HepG2 (cell line): ENCODE measurements at regions not wholly inside any gene's neighbourhood (a gene's known extent, or its start where the extent isn't known, plus 50 kb on each side); places are given as distances from the start of the nearest gene placed in this dataset.

Experiments used
- ARNTL ChIP-seq: sonication (generic); formaldehyde crosslinking; IDR thresholded peaks from 2 replicates; pipeline ENCODE4 v1.4.0; 2020; ENCODE audit warnings: mild to moderate bottlenecking, missing genetic modification reagents
- CBX2 ChIP-seq, 2 experiments: fragments of 200-600 bp in 1 of 2; sonication (generic); formaldehyde crosslinking in 1 of 2; IDR thresholded peaks; 2 replicates each; pipeline versions ENCODE4 v1.7.0 to v1.8.1; 2018 to 2022; ENCODE audit warnings: low read depth in 2 of 2, low read length in 1 of 2, mild to moderate bottlenecking in 1 of 2, missing genetic modification reagents in 1 of 2
- PHF8 ChIP-seq: sonication (generic); formaldehyde crosslinking; IDR thresholded peaks from 2 replicates; pipeline ENCODE4 v1.5.0; 2020; ENCODE audit warnings: missing genetic modification reagents
- ZBTB42 ChIP-seq: sonication (generic); formaldehyde crosslinking; IDR thresholded peaks from 2 replicates; pipeline ENCODE4 v1.5.0; 2020; ENCODE audit warnings: mild to moderate bottlenecking, missing genetic modification reagents
- ZNF777 ChIP-seq: sonication (generic); formaldehyde crosslinking; IDR thresholded peaks from 2 replicates; pipeline ENCODE4 v1.4.0; 2020; ENCODE audit warnings: missing genetic modification reagents
- TF ChIP-seq, protein P1 (sequence below): sonication (generic); formaldehyde crosslinking; IDR thresholded peaks from one replicate; pipeline ENCODE4 v1.5.1; 2020; ENCODE audit warnings: mild to moderate bottlenecking, missing genetic modification reagents; ENCODE audit errors: not compliant biosample characterization
- TF ChIP-seq, protein P2 (sequence below): fragments of 450-650 bp; IDR thresholded peaks from 2 replicates; pipeline ENCODE4 v1.6.1; 2016
- TF ChIP-seq, protein P3 (sequence below): sonication (generic); formaldehyde crosslinking; IDR thresholded peaks from 2 replicates; pipeline ENCODE4 v1.8.0; 2022; ENCODE audit warnings: mild to moderate bottlenecking, missing genetic modification reagents, borderline replicate concordance

DNA sequence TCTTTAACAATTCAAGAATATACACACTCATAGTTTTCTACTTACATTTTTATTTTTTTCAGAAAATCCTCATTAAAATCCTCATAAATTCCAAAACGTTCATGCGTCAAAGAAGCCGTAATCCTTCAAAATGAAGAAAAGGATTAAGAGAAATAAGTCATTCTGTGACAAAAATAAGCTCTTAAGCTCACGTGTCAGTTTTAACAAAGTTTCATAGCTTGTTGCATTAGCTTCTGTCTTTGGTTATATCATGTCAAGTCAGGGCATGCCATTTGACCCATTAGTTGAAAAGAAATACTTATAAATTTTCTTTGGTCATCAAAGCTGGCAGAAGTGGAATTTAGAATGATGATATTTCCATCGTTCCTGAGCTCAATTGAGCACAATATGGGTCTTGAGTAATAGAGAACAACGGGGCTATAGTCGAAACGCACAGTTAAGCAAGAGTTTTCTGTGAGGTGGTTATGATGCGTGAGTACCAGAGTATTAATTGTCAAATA, 185.2 kb upstream of the CTSO start (continued):
- TF ChIP-seq, protein P1, sequence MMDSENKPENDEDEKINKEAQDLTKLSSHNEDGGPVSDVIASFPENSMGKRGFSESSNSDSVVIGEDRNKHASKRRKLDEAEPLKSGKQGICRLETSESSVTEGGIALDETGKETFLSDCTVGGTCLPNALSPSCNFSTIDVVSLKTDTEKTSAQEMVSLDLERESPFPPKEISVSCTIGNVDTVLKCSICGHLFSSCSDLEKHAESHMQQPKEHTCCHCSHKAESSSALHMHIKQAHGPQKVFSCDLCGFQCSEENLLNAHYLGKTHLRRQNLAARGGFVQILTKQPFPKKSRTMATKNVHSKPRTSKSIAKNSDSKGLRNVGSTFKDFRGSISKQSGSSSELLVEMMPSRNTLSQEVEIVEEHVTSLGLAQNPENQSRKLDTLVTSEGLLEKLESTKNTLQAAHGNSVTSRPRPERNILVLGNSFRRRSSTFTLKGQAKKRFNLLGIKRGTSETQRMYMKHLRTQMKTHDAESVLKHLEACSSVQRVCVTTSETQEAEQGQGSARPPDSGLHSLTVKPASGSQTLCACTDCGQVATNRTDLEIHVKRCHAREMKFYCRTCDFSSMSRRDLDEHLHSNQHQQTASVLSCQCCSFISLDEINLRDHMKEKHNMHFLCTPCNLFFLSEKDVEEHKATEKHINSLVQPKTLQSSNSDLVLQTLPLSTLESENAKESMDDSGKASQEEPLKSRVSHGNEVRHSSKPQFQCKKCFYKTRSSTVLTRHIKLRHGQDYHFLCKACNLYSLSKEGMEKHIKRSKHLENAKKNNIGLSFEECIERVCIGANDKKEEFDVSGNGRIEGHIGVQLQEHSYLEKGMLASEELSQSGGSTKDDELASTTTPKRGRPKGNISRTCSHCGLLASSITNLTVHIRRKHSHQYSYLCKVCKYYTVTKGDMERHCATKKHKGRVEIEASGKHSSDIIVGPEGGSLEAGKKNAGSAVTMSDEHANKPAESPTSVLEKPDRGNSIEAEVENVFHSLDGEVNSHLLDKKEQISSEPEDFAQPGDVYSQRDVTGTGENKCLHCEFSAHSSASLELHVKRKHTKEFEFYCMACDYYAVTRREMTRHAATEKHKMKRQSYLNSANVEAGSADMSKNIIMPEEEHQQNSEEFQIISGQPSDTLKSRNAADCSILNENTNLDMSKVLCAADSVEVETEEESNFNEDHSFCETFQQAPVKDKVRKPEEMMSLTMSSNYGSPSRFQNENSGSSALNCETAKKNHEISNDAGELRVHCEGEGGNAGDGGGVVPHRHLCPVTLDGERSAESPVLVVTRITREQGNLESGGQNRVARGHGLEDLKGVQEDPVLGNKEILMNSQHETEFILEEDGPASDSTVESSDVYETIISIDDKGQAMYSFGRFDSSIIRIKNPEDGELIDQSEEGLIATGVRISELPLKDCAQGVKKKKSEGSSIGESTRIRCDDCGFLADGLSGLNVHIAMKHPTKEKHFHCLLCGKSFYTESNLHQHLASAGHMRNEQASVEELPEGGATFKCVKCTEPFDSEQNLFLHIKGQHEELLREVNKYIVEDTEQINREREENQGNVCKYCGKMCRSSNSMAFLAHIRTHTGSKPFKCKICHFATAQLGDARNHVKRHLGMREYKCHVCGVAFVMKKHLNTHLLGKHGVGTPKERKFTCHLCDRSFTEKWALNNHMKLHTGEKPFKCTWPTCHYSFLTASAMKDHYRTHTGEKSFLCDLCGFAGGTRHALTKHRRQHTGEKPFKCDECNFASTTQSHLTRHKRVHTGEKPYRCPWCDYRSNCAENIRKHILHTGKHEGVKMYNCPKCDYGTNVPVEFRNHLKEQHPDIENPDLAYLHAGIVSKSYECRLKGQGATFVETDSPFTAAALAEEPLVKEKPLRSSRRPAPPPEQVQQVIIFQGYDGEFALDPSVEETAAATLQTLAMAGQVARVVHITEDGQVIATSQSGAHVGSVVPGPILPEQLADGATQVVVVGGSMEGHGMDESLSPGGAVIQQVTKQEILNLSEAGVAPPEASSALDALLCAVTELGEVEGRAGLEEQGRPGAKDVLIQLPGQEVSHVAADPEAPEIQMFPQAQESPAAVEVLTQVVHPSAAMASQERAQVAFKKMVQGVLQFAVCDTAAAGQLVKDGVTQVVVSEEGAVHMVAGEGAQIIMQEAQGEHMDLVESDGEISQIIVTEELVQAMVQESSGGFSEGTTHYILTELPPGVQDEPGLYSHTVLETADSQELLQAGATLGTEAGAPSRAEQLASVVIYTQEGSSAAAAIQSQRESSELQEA (CRISPR knock-in tag), result no peak
- TF ChIP-seq ARNTL (no peak), CBX2 (IDR thresholded peaks at IDR 0.05; ENCODE audit: low read depth, low read length) (no peak), CBX2 (CRISPR knock-in tag; IDR thresholded peaks at IDR 0.05; ENCODE audit: low read depth) (no peak), ZBTB42 (no peak), ZNF777 (CRISPR knock-in tag) (no peak), PHF8 (no peak)
- TF ChIP-seq, protein P2, sequence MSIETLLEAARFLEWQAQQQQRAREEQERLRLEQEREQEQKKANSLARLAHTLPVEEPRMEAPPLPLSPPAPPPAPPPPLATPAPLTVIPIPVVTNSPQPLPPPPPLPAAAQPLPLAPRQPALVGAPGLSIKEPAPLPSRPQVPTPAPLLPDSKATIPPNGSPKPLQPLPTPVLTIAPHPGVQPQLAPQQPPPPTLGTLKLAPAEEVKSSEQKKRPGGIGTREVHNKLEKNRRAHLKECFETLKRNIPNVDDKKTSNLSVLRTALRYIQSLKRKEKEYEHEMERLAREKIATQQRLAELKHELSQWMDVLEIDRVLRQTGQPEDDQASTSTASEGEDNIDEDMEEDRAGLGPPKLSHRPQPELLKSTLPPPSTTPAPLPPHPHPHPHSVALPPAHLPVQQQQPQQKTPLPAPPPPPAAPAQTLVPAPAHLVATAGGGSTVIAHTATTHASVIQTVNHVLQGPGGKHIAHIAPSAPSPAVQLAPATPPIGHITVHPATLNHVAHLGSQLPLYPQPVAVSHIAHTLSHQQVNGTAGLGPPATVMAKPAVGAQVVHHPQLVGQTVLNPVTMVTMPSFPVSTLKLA, result no peak
- TF ChIP-seq, protein P3, sequence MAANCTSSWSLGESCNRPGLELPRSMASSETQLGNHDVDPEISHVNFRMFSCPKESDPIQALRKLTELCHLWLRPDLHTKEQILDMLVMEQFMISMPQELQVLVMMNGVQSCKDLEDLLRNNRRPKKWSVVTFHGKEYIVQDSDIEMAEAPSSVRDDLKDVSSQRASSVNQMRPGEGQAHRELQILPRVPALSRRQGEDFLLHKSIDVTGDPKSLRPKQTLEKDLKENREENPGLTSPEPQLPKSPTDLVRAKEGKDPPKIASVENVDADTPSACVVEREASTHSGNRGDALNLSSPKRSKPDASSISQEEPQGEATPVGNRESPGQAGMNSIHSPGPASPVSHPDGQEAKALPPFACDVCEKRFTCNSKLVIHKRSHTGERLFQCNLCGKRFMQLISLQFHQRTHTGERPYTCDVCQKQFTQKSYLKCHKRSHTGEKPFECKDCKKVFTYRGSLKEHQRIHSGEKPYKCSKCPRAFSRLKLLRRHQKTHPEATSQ, result no peak
